GM23248 (cell line): ENCODE measurements at regions not wholly inside any gene's neighbourhood (a gene's known extent, or its start where the extent isn't known, plus 50 kb on each side); places are given as distances from the start of the nearest gene placed in this dataset.

ENCODE experiments used
- DNase-seq: peaks from one replicate; pipeline ENCODE4 v3.0.0-alpha.2; 2015
- H2AFZ ChIP-seq: fragments of 200-600 bp; sonication (generic); 2 replicates; pipeline ENCODE4 v1.6.1; 2016; ENCODE audit warnings: antibody characterized with exemption
- H3F3A ChIP-seq: fragments of 200-600 bp; sonication (generic); 2 replicates; pipeline ENCODE4 v1.6.1; 2016; ENCODE audit warnings: mild to moderate bottlenecking, antibody characterized with exemption, mixed run types; ENCODE audit not compliant: insufficient read depth
- H3K27ac ChIP-seq: fragments of 200-600 bp; sonication (generic); 2 replicates; pipeline ENCODE4 v1.5.1; 2016; ENCODE audit warnings: mild to moderate bottlenecking
- H3K27me3 ChIP-seq: fragments of 200-600 bp; sonication (generic); replicated peaks from 2 replicates; pipeline ENCODE4 v1.6.1; 2016; ENCODE audit warnings: mild to moderate bottlenecking; ENCODE audit not compliant: insufficient read depth
- H3K36me3 ChIP-seq: fragments of 200-600 bp; sonication (generic); 2 replicates; pipeline ENCODE4 v1.6.1; 2016; ENCODE audit warnings: low read depth, mild to moderate bottlenecking
- H3K4me1 ChIP-seq: fragments of 200-600 bp; sonication (generic); 2 replicates; pipeline ENCODE4 v1.6.1; 2016; ENCODE audit warnings: mild to moderate bottlenecking; ENCODE audit not compliant: insufficient read depth
- H3K4me2 ChIP-seq: fragments of 200-600 bp; sonication (generic); one replicate; pipeline ENCODE4 v1.6.1; 2016; ENCODE audit warnings: mild to moderate bottlenecking; ENCODE audit not compliant: unreplicated experiment
- H3K4me3 ChIP-seq: fragments of 200-600 bp; sonication (generic); 2 replicates; pipeline ENCODE4 v1.5.1; 2016; ENCODE audit warnings: mild to moderate bottlenecking
- H3K79me2 ChIP-seq: fragments of 200-600 bp; sonication (generic); 2 replicates; pipeline ENCODE4 v1.6.1; 2016; ENCODE audit warnings: mild to moderate bottlenecking; ENCODE audit not compliant: insufficient read depth
- H3K9ac ChIP-seq: fragments of 200-600 bp; sonication (generic); 2 replicates; pipeline ENCODE4 v1.6.1; 2016; ENCODE audit warnings: mild to moderate bottlenecking
- H3K9me2 ChIP-seq: fragments of 200-600 bp; sonication (generic); 2 replicates; pipeline ENCODE4 v1.6.1; 2016; ENCODE audit warnings: mixed run types, mild to moderate bottlenecking, moderate library complexity; ENCODE audit not compliant: insufficient read depth
- H3K9me3 ChIP-seq: fragments of 200-600 bp; sonication (generic); one replicate; pipeline ENCODE4 v1.6.1; 2017; ENCODE audit warnings: low read depth
- H4K20me1 ChIP-seq: fragments of 200-600 bp; sonication (generic); 2 replicates; pipeline ENCODE4 v1.6.0; 2016; ENCODE audit not compliant: insufficient read depth
- EZH2 ChIP-seq: fragments of 200-600 bp; sonication (generic); IDR thresholded peaks from 2 replicates; pipeline ENCODE4 v1.6.1; 2018; ENCODE audit warnings: antibody characterized with exemption, mild to moderate bottlenecking; ENCODE audit not compliant: insufficient read depth, poor library complexity, severe bottlenecking
- EZH2phosphoT487 ChIP-seq: fragments of 200-600 bp; sonication (generic); IDR thresholded peaks from 2 replicates; pipeline ENCODE4 v1.6.1; 2018; ENCODE audit warnings: antibody characterized with exemption, moderate library complexity, mild to moderate bottlenecking, low read depth; ENCODE audit not compliant: insufficient read depth
- WGBS, 2 experiments: methylation state at CpG; one replicate each; pipeline ENCODE4 v1.1.6; 2015 to 2017; ENCODE audit warnings: low lambda C conversion rate in 2 of 2, low coverage in 1 of 2; ENCODE audit errors: missing lambda C conversion rate in 2 of 2; 5-methylcytosine and 5-hydroxymethylcytosine counted together
- in situ Hi-C: fragments of 300-500 bp; cut with MboI; formaldehyde crosslinking; loops from 2 replicates; pipeline ENCODE4 v1.15.0; 2020

DNA sequence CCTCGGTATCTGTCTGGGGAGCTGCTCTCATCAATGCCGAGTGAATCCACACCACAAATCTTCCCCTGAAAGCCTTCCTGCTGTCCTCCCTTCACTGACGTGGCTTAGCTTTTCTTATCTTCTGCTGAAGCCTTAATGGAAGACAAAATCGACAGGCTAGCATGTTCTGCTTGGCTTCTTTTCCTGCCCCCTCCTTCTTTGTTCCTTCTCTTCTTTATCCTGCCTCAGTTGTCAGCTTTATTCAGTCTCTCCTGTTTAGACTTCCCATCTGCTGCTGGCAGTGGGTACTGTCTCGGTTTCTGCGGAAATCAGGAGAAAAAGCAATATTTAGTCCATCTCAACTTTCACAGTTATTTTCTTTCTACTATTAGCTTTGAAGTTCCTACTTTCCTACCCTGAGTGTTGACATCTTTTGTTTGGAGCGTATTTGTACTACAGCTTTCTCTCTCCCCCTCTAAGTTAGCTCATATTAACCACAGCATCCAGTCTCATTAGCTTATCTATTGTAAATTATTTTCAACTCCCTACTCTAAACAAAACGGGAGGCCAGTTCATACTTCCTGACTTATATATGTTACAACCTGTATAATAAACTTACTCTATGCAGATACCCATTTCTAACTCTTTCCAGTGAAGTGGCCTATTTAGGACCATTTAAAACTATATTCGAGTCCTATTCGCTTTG is 226.0 kb downstream of the DACT1 start:
- Histone ChIP-seq H3K9me2 (no peaks in the 10 kb centered on the region), H3K4me3 (no peak overlapping the region), H3K36me3 (no peaks in the 10 kb centered on the region), H3K9ac (no peak overlapping the region), H3K4me2 (no peak overlapping the region), H3K27ac (no peak overlapping the region), H3K4me1 (peaks cover 28% of the 10 kb centered on the region), H3K27me3 (no peaks in the 10 kb centered on the region), H2AFZ (no peak overlapping the region), H3K9me3 (no peaks in the 10 kb centered on the region), H3F3A (peaks cover 28% of the 10 kb centered on the region), H3K79me2 (no peaks in the 10 kb centered on the region), H4K20me1 (no peaks in the 10 kb centered on the region)
- TF ChIP-seq EZH2phosphoT487 (no peak), EZH2 (no peak)
- WGBS, 2 experiments: 86 to 87% methylated on average over 10 of the region's 10 CpGs
- in situ Hi-C loops: no loop called here
- DNase-seq: no peak

DNA sequence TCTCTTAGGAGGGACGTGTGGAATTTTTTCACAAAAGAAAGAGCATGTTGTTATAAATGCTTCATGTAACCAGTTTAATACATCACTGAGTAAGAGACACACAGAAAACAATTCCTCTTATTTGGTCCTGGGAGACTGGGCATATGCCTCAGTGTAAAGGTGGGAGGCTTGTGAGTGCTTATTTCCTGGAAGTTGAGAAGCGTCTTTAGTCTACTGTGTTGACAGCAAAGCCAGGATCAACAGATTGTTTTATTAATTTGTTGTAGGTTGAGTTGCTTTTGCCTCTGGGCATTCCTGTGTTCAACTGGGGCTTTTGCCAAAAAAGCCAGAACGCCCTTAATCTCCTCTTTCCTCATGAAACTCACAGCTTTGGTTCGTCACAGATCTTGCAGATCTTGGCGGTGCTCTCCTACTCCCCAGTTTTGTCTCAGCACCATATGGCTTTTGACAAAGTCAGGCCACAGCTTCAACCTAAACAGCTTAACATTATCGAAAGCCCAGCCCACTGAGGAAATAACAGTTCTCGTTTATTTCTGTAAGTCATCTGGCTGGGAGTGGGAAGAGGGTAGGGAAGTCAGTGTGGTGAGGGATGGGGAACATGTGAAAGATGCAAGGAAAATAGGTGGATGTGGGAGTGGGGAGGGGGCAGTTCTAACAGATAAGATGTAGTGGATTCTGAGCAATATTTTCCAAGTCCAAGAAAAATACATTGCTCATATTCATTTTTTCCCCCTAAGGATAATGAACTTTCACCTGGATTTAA is 227.2 kb downstream of the DACT1 start:
- Histone ChIP-seq H3K9ac (peak overlapping the region; percentile 46), H4K20me1 (no peaks in the 10 kb centered on the region), H3K4me1 (peaks cover 28% of the 10 kb centered on the region), H3K9me2 (no peaks in the 10 kb centered on the region), H3K4me2 (peak overlapping the region; percentile 66), H3K4me3 (peak overlapping the region; percentile 42), H3K36me3 (no peaks in the 10 kb centered on the region), H3K27ac (peak overlapping the region; percentile 78), H3F3A (peaks cover 28% of the 10 kb centered on the region), H3K9me3 (no peaks in the 10 kb centered on the region), H3K79me2 (no peaks in the 10 kb centered on the region), H3K27me3 (no peaks in the 10 kb centered on the region), H2AFZ (no peak overlapping the region)
- peak; percentile 87 for DNase-seq
- TF ChIP-seq EZH2: no peak
- no peak for TF ChIP-seq EZH2phosphoT487
- 22 to 24% methylated on average over 7 of the region's 7 CpGs for WGBS, 2 experiments
- in situ Hi-C loops: no loop called here

DNA sequence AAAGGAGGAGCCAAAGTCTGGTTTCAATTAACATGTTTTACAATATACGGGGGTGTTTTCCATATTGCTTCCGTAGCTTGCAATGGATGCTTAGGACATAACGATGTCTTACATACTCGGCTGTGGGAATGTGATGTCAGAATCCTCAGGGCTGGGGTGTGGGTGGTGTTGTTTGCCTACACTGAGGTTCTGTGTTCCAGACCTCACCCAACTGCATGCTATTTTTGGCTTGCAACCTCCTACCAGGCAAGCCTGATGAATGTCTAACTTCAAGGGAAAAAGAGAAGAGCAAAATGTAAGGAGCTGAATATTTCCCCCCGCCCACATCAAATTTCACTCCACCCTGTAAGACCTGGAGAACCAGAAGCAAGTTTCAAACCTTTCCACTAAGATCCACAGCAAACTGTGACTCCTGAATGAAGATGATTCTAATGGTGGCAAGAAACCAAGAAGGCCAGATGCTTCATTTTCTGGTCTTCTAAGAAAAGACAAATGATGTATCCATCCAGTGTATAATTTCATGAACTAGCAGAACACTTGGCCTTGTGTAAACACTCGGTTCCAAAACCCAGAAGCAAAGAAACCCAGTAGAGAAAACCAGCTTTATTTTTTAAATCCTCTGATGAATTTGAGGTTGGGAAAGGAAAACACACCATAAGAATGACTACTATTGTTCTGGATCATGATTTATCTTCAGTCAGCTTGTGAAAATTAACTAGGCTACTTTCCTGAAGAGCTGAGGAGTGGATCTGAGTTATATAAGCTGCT is 227.9 kb downstream of the DACT1 start:
- peak overlapping the region; percentile 66 for H3K4me2 ChIP-seq
- H3K27ac ChIP-seq: peak overlapping the region; percentile 78
- no peaks in the 10 kb centered on the region for H3K9me3 ChIP-seq
- 23 to 24% methylated on average over 6 of the region's 6 CpGs for WGBS, 2 experiments
- TF ChIP-seq EZH2: no peak
- no peak for TF ChIP-seq EZH2phosphoT487
- H3K9me2 ChIP-seq: no peaks in the 10 kb centered on the region
- 0 out of 2 replicates have a peak overlapping the region, but pooled peaks have one; percentile 8 for H2AFZ ChIP-seq
- in situ Hi-C loops: no loop called here
- H3K4me1 ChIP-seq: peaks cover 28% of the 10 kb centered on the region
- no peaks in the 10 kb centered on the region for H3K79me2 ChIP-seq
- H3K36me3 ChIP-seq: no peaks in the 10 kb centered on the region
- H3K9ac ChIP-seq: peak overlapping the region; percentile 46
- DNase-seq: peak; percentile 78
- peak overlapping the region; percentile 42 for H3K4me3 ChIP-seq
- H4K20me1 ChIP-seq: no peaks in the 10 kb centered on the region
- no peaks in the 10 kb centered on the region for H3K27me3 ChIP-seq
- peaks cover 28% of the 10 kb centered on the region for H3F3A ChIP-seq

DNA sequence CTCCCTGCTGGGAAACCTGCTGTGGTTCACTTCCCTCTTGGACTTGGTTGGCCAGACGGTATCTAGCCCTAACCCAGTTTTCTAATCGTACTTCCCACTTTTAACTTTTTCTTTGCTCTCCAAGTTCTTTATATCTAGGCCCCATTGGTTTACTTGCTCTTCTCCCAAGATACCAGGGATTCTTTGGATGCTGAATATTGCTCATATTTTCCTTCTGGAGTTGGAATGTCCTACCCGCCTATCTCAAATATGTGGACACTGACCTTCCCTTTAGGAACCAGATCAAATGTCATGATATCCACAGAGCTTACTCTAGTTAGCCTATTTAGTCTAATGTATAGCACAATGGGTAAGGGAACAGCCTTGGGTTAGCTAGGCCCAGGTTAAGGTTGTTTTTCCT is 228.6 kb downstream of the DACT1 start:
- Histone ChIP-seq H3K4me2 (peak overlapping the region; percentile 66), H3K9me3 (no peaks in the 10 kb centered on the region), H2AFZ (0 out of 2 replicates have a peak overlapping the region, but pooled peaks have one; percentile 8), H3K4me1 (peaks cover 28% of the 10 kb centered on the region), H3K9me2 (no peaks in the 10 kb centered on the region), H3K4me3 (no peak overlapping the region), H3K27ac (peak overlapping the region; percentile 78; the same call in 1 of the 2 replicates), H3K36me3 (no peaks in the 10 kb centered on the region), H4K20me1 (no peaks in the 10 kb centered on the region), H3K27me3 (no peaks in the 10 kb centered on the region), H3K79me2 (no peaks in the 10 kb centered on the region), H3F3A (peaks cover 28% of the 10 kb centered on the region), H3K9ac (no peak overlapping the region)
- in situ Hi-C loops: no loop called here
- WGBS, 2 experiments: 65 to 71% methylated on average over 3 of the region's 3 CpGs
- DNase-seq: peak; percentile 8
- no peak for TF ChIP-seq EZH2phosphoT487
